ENCODE measurements at regions not wholly inside any gene's neighbourhood (a gene's known extent, or its start where the extent isn't known, plus 50 kb on each side); places are given as distances from the start of the nearest gene placed in this dataset.

GRCh38 chr2:19804639-19805260, 97.0 kb downstream of the TTC32 start:
- no peak overlapping the region for H3K4me3 ChIP-seq (ENCODE audit: low read depth, low read length)
- TF ChIP-seq, protein P1, sequence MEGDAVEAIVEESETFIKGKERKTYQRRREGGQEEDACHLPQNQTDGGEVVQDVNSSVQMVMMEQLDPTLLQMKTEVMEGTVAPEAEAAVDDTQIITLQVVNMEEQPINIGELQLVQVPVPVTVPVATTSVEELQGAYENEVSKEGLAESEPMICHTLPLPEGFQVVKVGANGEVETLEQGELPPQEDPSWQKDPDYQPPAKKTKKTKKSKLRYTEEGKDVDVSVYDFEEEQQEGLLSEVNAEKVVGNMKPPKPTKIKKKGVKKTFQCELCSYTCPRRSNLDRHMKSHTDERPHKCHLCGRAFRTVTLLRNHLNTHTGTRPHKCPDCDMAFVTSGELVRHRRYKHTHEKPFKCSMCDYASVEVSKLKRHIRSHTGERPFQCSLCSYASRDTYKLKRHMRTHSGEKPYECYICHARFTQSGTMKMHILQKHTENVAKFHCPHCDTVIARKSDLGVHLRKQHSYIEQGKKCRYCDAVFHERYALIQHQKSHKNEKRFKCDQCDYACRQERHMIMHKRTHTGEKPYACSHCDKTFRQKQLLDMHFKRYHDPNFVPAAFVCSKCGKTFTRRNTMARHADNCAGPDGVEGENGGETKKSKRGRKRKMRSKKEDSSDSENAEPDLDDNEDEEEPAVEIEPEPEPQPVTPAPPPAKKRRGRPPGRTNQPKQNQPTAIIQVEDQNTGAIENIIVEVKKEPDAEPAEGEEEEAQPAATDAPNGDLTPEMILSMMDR (IDR thresholded peaks at IDR 0.05; ENCODE audit: borderline replicate concordance, insufficient read depth, low read depth, low read length): no peak

- no peak overlapping the region for H3K4me3 ChIP-seq (ENCODE audit: low read depth, low read length)
Measured at GRCh38 chr2:19802086-19802841, 99.5 kb downstream of the TTC32 start.

DNA sequence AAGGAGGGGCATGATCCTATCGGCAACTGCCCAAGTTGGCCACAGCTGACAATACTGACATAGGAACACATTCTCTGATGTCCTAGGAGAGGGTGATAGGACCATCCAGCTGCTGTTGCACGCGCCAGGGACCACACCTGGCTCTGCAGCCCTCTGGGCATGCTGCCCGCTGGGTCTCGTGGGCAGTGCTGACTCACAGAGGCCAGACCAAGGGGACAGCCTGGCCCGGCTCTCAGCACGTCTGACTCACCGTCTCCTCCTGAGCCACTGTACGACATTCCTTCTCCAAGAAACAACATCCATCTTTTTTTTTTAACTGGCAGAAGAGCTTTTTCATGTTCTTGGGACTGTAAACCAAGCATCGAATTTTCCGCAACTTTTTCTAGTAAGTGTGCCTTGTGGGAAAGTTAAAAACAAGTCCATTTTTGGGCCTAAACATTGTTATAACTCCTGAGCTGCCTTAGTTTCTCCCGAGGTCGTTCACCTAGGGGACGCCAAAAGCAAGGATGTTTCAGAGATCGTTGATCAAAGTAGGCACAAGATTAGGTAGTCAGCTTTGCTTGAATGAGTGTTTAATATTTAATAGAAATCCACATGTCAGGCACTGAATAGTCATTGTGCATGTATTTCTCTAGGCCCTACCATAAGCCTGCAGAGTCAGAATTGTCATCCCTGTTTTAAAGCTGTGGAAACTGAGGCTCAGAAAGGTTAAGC, 100.3 kb downstream of the TTC32 start:
- no peak overlapping the region for H3K4me3 ChIP-seq (ENCODE audit: low read depth, low read length)

More at GRCh38 chr2:19802086-19802841, 99.5 kb downstream of the TTC32 start:
- TF ChIP-seq, protein P1 (IDR thresholded peaks at IDR 0.05; ENCODE audit: borderline replicate concordance, insufficient read depth, low read depth, low read length): no peak

GRCh38 chr2:19800796-19801195, 101.0 kb downstream of the TTC32 start:
- TF ChIP-seq, protein P1 (IDR thresholded peaks at IDR 0.05; ENCODE audit: borderline replicate concordance, insufficient read depth, low read depth, low read length): no peak
- H3K4me3 ChIP-seq (ENCODE audit: low read depth, low read length): no peak overlapping the region

More for the DNA sequence above, 100.3 kb downstream of the TTC32 start:
- TF ChIP-seq, protein P1 (IDR thresholded peaks at IDR 0.05; ENCODE audit: borderline replicate concordance, insufficient read depth, low read depth, low read length): no peak

GRCh38 chr2:19799881-19800780, 101.7 kb downstream of the TTC32 start:
- TF ChIP-seq, protein P1 (IDR thresholded peaks at IDR 0.05; ENCODE audit: borderline replicate concordance, insufficient read depth, low read depth, low read length): no peak
- no peak overlapping the region for H3K4me3 ChIP-seq (ENCODE audit: low read depth, low read length)

DNA sequence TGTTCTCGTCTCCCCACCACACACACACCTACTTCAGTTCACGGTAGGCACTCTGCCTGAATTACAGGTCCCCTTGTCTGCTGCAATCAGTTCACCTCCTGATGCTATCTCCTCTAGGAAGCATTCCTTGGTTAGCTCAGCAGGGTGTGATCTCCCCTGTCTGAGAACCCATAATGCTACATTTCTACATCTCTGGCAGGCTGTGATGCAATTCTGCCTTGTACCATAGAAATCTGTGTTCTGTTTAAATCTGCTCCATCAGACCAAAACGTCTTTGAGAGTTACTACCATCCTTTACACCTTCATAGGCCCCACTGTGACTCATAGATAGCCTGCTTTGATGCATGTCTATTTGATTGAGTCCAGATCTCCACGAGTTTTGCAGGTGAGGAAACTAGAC, 103.9 kb downstream of the TTC32 start:
- TF ChIP-seq, protein P1 (IDR thresholded peaks at IDR 0.05; ENCODE audit: borderline replicate concordance, insufficient read depth, low read depth, low read length): no peak
- no peak overlapping the region for H3K4me3 ChIP-seq (ENCODE audit: low read depth, low read length)
